ENCODE measurements at regions not wholly inside any gene's neighbourhood (a gene's known extent, or its start where the extent isn't known, plus 50 kb on each side); places are given as distances from the start of the nearest gene placed in this dataset.

DNA sequence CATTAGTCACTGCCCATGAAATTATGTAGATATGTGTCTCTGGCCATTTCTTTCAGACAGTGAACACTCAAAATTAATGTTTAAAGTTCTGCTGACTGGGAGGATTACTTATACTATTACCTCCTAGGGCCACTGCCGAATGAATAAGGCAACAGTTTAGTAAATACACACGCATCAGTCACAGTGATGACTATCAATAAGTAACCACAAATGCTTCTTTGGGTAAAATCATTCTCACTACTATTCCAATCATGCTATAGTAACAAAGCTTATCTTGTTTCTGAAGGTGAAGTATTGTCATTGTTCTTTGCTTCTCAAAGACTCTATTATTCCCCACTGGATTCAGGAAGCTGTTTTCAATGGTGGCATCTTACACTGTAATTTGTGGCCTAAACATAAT lies 478.8 kb downstream of the EPHA3 start:
- TF ChIP-seq, protein P1, sequence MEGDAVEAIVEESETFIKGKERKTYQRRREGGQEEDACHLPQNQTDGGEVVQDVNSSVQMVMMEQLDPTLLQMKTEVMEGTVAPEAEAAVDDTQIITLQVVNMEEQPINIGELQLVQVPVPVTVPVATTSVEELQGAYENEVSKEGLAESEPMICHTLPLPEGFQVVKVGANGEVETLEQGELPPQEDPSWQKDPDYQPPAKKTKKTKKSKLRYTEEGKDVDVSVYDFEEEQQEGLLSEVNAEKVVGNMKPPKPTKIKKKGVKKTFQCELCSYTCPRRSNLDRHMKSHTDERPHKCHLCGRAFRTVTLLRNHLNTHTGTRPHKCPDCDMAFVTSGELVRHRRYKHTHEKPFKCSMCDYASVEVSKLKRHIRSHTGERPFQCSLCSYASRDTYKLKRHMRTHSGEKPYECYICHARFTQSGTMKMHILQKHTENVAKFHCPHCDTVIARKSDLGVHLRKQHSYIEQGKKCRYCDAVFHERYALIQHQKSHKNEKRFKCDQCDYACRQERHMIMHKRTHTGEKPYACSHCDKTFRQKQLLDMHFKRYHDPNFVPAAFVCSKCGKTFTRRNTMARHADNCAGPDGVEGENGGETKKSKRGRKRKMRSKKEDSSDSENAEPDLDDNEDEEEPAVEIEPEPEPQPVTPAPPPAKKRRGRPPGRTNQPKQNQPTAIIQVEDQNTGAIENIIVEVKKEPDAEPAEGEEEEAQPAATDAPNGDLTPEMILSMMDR (IDR thresholded peaks at IDR 0.05), result no peak
- no peak for TF ChIP-seq POLR2A (IDR thresholded peaks at IDR 0.05)
